ENCODE measurements at regions not wholly inside any gene's neighbourhood (a gene's known extent, or its start where the extent isn't known, plus 50 kb on each side); places are given as distances from the start of the nearest gene placed in this dataset.

DNA sequence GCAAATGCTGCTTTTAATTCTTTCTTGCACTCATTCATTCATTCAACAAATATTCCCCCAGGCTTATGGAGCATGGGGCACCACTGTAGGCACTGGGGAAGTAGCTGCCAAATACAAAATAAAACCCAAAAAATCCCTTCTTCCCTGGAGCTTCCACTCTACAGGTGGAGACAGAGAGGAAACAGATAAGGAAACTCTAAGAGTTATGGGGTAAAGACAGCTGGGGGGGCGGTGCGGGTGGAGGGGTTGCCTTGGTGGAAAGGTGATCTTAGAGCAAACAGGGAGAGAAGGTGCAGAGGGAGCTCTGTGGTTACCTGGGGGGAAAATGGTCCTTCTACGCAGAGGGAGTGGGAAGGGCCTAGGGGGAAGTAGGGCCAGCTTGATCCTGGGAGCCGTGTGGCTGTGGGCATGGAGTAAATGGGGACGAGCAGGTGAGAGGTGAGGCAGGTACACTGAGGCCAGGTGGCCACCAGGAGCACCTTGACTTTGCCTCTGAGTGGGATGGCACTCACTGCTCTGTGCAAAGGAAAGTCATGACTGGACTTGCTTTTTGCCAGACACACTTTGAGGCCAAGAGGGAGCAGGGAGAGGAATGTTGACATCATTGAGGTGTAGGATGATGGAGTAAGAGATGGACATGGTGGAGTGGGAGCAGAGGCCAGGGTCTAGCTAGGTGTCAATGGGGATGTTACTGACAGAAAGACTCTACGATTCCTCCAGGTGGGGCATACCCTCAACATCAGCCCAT is 152.0 kb downstream of the ETS2 start:
- no peak for TF ChIP-seq POLR2A (IDR thresholded peaks at IDR 0.05)
- TF ChIP-seq, protein P1, sequence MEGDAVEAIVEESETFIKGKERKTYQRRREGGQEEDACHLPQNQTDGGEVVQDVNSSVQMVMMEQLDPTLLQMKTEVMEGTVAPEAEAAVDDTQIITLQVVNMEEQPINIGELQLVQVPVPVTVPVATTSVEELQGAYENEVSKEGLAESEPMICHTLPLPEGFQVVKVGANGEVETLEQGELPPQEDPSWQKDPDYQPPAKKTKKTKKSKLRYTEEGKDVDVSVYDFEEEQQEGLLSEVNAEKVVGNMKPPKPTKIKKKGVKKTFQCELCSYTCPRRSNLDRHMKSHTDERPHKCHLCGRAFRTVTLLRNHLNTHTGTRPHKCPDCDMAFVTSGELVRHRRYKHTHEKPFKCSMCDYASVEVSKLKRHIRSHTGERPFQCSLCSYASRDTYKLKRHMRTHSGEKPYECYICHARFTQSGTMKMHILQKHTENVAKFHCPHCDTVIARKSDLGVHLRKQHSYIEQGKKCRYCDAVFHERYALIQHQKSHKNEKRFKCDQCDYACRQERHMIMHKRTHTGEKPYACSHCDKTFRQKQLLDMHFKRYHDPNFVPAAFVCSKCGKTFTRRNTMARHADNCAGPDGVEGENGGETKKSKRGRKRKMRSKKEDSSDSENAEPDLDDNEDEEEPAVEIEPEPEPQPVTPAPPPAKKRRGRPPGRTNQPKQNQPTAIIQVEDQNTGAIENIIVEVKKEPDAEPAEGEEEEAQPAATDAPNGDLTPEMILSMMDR (IDR thresholded peaks at IDR 0.05): no peak
